ENCODE measurements at regions not wholly inside any gene's neighbourhood (a gene's known extent, or its start where the extent isn't known, plus 50 kb on each side); places are given as distances from the start of the nearest gene placed in this dataset.
A peak's percentile ranks its signal among the peaks of the same experiment; 100 is the strongest.

DNA sequence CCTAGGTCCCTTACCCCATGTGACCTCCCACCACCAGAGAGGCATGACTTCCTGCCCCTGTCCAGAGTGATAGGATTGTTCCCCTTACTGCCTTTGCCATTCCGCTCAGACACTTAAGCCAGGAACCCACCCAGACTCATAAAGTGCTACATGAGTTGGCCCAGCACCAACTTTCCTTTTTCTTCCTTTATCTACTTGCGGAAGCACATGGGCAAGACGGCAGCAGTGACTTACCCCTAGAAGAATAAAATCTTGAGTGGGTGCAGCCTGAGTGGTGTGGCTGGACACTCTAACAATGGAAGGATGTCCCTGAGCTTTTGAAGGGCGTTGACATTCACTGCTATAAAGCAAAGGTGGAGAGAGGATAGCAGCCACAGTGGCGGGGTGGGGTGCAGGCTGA is 100.1 kb downstream of the MAB21L3 start:
- H3K27ac Mint-ChIP-seq: no peak overlapping the region
- no peaks in the 10 kb centered on the region for H3K27me3 Mint-ChIP-seq (ENCODE audit: low read depth)
- no peaks in the 10 kb centered on the region for H3K36me3 Mint-ChIP-seq (ENCODE audit: insufficient read depth in 2 of 2)
- no peaks in the 10 kb centered on the region for H3K4me1 Mint-ChIP-seq (ENCODE audit: low read depth)
- no peak overlapping the region for H3K4me3 Mint-ChIP-seq
- ATAC-seq (replicated peaks in 1 of 2) (no peak), DNase-seq (no peak)
- H3K9me3 Mint-ChIP-seq: no peaks in the 10 kb centered on the region

DNA sequence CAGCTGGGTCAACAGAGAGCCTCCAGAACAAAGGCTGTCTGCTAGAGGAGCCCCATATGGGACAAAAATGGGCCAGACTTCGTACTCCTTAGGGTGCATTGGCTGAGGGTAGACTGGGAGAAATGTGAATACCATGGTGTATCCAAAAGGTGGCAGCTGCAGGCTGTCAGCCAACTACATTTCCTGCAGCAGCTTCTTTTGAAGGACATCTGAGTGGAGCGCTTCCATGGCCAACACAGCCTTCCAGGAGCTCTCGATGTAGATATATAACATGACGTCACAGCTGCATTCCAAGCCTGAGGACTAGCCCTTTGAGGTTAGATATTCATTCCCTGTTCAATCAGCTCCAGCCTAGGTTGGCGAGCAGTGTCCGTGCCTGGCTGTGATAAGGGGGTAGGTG is 107.7 kb downstream of the MAB21L3 start:
- H3K36me3 Mint-ChIP-seq (ENCODE audit: insufficient read depth in 2 of 2): no peaks in the 10 kb centered on the region
- DNase-seq: no peak
- H3K9me3 Mint-ChIP-seq: no peaks in the 10 kb centered on the region
- no peaks in the 10 kb centered on the region for H3K27me3 Mint-ChIP-seq (ENCODE audit: low read depth)
- no peak overlapping the region for H3K4me3 Mint-ChIP-seq
- no peak for ATAC-seq (replicated peaks in 1 of 2)
- H3K27ac Mint-ChIP-seq: no peak overlapping the region
- no peaks in the 10 kb centered on the region for H3K4me1 Mint-ChIP-seq (ENCODE audit: low read depth)

DNA sequence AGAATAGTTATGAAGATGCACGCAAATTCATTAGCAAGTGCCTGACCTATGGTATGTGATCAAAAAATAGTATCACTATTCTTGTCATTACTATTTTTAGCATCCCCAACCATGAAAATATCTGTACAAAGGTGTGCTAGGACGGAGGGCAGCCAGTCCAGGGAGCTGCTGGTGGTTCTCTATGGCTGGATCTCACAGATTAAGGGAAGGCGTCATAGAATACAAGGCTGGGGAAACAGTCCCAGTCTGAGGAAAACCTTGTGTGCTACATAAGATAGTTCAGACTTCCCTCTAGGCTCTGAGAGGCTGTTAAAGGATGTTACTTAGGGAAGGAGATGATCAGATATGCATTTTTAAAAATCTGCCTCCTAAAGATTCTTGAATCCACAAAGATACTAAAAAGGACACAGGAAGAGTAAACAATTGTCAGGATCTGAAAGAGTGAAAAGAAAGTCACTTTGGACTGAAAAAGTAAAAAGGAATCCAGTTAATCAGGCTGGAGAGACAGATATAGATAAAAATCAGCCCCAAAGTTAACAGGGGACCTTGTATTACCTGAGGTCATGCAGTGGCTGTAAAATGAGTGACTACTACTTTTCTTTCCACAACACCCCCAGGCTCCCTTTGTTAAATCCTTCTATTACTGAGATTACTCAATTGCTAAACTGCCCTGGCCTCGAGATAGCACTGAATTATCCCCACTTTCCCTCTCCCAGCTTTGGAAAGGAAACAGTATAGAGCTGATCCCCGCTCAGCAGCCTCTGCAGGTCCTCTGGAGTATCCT is 108.6 kb downstream of the MAB21L3 start:
- no peak overlapping the region for H3K4me3 Mint-ChIP-seq
- no peaks in the 10 kb centered on the region for H3K9me3 Mint-ChIP-seq
- no peak for ATAC-seq (replicated peaks in 1 of 2)
- H3K27ac Mint-ChIP-seq: no peak overlapping the region
- no peaks in the 10 kb centered on the region for H3K27me3 Mint-ChIP-seq (ENCODE audit: low read depth)
- H3K4me1 Mint-ChIP-seq (ENCODE audit: low read depth): no peaks in the 10 kb centered on the region
- DNase-seq: no peak
- no peaks in the 10 kb centered on the region for H3K36me3 Mint-ChIP-seq (ENCODE audit: insufficient read depth in 2 of 2)

DNA sequence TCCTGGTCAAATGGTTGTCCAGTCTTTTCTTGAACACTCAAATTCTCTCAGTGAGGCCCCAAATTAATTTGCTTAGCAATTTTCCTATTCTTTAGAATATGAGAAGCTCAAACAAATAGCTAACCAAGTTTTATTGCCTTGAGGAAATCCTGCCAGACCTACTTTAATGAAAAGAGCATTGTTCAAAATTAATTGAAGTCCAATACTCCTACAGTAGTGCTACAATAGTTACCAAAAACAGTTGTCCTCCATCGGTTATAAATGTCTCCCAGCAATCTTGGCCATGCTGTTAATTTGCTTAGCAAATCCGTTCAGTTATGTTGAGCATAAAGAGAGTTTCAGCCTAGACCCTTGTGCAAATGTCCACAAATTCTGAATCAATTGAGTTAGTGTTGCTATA is 112.9 kb downstream of the MAB21L3 start:
- H3K4me3 Mint-ChIP-seq: no peak overlapping the region

DNA sequence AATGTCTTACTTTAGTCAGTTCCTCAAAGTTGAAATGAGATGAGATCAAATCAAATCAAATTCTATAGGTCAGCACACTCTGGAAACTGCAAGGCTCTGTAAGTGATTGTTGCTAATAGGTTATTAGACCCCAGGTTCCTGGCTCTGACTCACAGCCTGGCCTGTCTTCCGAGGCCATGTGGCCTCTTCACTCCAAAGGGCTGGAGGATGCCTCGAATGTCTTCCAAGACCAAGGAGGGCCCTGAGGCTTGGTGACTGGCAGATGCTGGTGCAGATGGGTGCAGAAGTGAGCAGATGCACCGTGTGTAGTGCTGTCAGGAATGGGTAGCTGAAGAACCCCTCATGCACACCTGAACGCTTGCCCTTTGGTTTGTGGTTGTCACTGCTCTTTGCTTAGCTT is 113.4 kb downstream of the MAB21L3 start:
- no peak overlapping the region for H3K27ac Mint-ChIP-seq
- no peak for DNase-seq
- H3K27me3 Mint-ChIP-seq (ENCODE audit: low read depth): no peaks in the 10 kb centered on the region

More for the DNA sequence above, 112.9 kb downstream of the MAB21L3 start:
- DNase-seq (no peak), ATAC-seq (replicated peaks in 1 of 2) (no peak)
- no peak overlapping the region for H3K27ac Mint-ChIP-seq
- H3K27me3 Mint-ChIP-seq (ENCODE audit: low read depth): no peaks in the 10 kb centered on the region
- H3K4me1 Mint-ChIP-seq (ENCODE audit: low read depth): no peaks in the 10 kb centered on the region
- H3K36me3 Mint-ChIP-seq (ENCODE audit: insufficient read depth in 2 of 2): no peaks in the 10 kb centered on the region
- H3K9me3 Mint-ChIP-seq: no peaks in the 10 kb centered on the region

DNA sequence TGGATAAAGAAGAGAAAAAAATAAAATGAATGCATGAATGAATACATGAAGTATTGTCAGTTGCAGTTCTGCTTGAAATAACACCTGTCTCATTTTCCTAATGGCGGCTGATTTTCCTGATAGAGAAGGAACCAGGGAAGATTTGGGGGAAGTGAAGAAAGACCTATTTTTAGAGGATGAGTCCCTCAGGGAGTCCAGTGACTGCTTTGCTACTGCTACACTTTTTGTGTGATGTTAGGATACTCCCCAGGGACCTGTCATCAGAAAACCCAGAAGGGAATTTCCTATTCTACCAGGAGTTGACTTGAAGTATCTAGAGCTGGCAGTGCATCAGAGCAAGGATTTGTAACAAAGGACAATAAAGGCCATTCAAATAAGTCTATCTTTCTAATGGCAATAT is 114.8 kb downstream of the MAB21L3 start:
- Mint-ChIP-seq H3K27ac (no peak overlapping the region), H3K9me3 (no peaks in the 10 kb centered on the region), H3K27me3 (ENCODE audit: low read depth) (no peaks in the 10 kb centered on the region), H3K4me1 (ENCODE audit: low read depth) (peaks cover 6% of the 10 kb centered on the region), H3K36me3 (ENCODE audit: insufficient read depth in 2 of 2) (no peaks in the 10 kb centered on the region), H3K4me3 (no peak overlapping the region)
- DNase-seq (no peak), ATAC-seq (replicated peaks in 1 of 2) (no peak)

More for the DNA sequence above, 113.4 kb downstream of the MAB21L3 start:
- Mint-ChIP-seq H3K4me1 (ENCODE audit: low read depth) (no peaks in the 10 kb centered on the region), H3K9me3 (no peaks in the 10 kb centered on the region), H3K4me3 (no peak overlapping the region), H3K36me3 (ENCODE audit: insufficient read depth in 2 of 2) (no peaks in the 10 kb centered on the region)
- ATAC-seq (replicated peaks in 1 of 2): no peak

DNA sequence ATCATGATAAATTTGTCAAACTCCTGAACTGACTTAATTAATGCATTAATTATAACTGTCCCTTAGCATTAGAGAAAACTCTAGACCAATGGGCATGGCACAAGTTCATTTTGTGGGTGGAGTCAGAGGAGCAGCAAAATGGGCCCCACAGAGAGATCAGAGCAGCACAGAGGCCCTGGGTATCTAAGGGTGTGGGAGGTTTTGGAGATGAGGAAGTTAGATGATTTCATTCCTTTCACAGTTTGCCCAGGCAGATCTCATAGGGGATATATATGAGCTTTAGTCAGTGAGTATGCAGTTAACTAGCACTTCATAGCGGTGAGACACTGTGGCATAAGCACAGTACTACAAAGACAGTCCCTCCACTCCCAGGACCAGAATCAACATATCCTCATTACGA is 117.3 kb downstream of the MAB21L3 start:
- H3K4me1 Mint-ChIP-seq (ENCODE audit: low read depth): peaks cover 13% of the 10 kb centered on the region
- no peak for ATAC-seq (replicated peaks in 1 of 2)
- H3K27me3 Mint-ChIP-seq (ENCODE audit: low read depth): no peaks in the 10 kb centered on the region
- no peaks in the 10 kb centered on the region for H3K36me3 Mint-ChIP-seq (ENCODE audit: insufficient read depth in 2 of 2)
- H3K4me3 Mint-ChIP-seq: no peak overlapping the region
- no peak for DNase-seq
- H3K27ac Mint-ChIP-seq: no peak overlapping the region
- H3K9me3 Mint-ChIP-seq: no peaks in the 10 kb centered on the region

DNA sequence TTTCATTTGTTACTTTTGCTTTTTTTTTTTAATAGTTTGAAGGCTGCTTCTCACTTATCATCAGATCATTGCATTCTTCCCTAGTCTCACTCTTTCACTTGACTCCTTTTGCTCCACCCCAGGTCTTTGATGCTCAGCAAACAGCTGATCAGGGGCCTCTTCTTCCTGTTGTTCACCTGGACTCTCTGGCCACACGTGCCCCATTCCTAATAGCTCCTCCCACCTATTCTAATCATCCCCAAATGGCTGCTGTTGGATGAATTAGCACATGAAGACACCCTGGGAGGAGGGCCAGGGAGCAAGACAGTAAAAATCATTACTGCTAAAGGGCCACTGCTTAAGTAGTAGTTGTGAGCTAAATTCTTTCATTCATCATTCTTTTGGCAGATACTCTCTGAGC is 119.5 kb downstream of the MAB21L3 start:
- no peak for ATAC-seq (replicated peaks in 1 of 2)
- no peak for DNase-seq
- H3K4me1 Mint-ChIP-seq (ENCODE audit: low read depth): peaks cover 14% of the 10 kb centered on the region
- H3K4me3 Mint-ChIP-seq: no peak overlapping the region
- H3K27ac Mint-ChIP-seq: no peak overlapping the region
- no peaks in the 10 kb centered on the region for H3K36me3 Mint-ChIP-seq (ENCODE audit: insufficient read depth in 2 of 2)
- no peaks in the 10 kb centered on the region for H3K9me3 Mint-ChIP-seq
- H3K27me3 Mint-ChIP-seq (ENCODE audit: low read depth): no peaks in the 10 kb centered on the region

DNA sequence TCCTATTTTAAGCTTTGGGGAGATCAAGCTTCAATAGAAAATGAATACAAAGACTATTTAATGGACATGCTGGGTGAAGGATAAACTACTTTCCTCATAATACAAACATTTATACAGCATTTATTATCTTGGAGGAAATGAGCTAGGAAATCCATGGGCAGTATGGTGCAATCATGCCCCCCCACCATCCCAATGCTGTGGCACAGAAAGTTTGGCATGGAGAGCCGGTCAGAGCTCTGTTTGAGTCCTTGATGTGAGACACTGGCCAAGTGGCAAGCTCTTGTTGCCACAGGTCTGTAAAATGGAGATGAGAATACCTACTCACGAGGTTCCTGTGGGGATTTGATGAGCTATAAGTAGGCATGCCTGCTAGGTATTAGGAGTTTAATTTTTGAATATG is 120.6 kb downstream of the MAB21L3 start:
- H3K4me3 Mint-ChIP-seq: no peak overlapping the region
- no peaks in the 10 kb centered on the region for H3K27me3 Mint-ChIP-seq (ENCODE audit: low read depth)
- H3K36me3 Mint-ChIP-seq (ENCODE audit: insufficient read depth in 2 of 2): no peaks in the 10 kb centered on the region
- H3K9me3 Mint-ChIP-seq: no peaks in the 10 kb centered on the region
- peaks cover 14% of the 10 kb centered on the region for H3K4me1 Mint-ChIP-seq (ENCODE audit: low read depth)
- ATAC-seq (replicated peaks in 1 of 2) (no peak), DNase-seq (no peak)
- no peak overlapping the region for H3K27ac Mint-ChIP-seq

DNA sequence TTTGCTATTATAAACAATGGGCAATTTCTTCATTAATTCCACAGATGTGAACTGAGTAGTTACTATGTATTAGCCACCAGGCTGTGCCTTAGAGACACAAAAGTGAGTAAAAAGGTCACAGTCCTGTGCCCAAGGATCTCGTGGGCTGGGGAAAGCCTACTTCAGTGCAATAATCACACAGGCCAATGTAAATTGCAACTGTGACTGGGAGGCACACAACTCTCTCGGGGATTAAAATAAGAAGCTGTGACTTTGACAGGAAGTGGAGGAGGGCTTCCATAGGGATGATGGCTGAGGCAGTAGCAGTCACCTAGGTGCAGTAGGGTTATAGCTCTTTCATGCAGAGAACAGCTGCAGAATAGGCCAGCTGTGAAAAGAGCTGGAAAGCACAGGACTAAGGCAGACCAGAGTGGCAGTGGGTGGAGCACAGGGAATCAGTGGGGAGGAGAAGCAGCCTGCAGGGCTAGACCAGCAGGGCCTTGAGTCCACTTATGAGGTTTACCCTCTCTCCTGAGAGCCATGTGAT is 121.9 kb downstream of the MAB21L3 start:
- ATAC-seq (replicated peaks in 1 of 2) (peak in 1 of 2 donors; percentile 55), DNase-seq (no peak)
- H3K4me1 Mint-ChIP-seq (ENCODE audit: low read depth): peaks cover 14% of the 10 kb centered on the region
- H3K27ac Mint-ChIP-seq: no peak overlapping the region
- no peaks in the 10 kb centered on the region for H3K36me3 Mint-ChIP-seq (ENCODE audit: insufficient read depth in 2 of 2)
- H3K27me3 Mint-ChIP-seq (ENCODE audit: low read depth): no peaks in the 10 kb centered on the region
- H3K4me3 Mint-ChIP-seq: no peak overlapping the region
- H3K9me3 Mint-ChIP-seq: no peaks in the 10 kb centered on the region

DNA sequence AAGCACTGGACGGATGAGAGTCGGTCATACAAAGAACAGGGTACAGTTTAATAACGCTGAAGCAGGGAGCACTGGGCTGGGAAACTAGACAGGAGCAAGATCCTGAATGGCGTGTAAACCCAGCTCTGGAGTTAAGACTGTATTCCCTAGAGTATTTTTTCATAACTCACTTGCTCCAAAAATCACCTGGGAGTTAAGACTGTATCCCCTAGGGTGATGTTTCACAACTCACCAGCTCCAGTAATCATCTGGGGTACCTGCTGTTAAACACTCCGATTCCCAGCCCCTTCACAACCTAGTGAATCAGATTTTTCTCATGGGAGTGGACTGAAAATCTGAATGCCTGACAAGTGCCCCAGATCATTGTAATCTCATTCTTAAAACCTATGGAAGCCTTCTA is 123.2 kb downstream of the MAB21L3 start:
- no peak for DNase-seq
- peaks cover 14% of the 10 kb centered on the region for H3K4me1 Mint-ChIP-seq (ENCODE audit: low read depth)
- no peak overlapping the region for H3K27ac Mint-ChIP-seq
- no peak for ATAC-seq (replicated peaks in 1 of 2)
- H3K27me3 Mint-ChIP-seq (ENCODE audit: low read depth): no peaks in the 10 kb centered on the region
- H3K4me3 Mint-ChIP-seq: no peak overlapping the region
- H3K9me3 Mint-ChIP-seq: no peaks in the 10 kb centered on the region
- no peaks in the 10 kb centered on the region for H3K36me3 Mint-ChIP-seq (ENCODE audit: insufficient read depth in 2 of 2)

DNA sequence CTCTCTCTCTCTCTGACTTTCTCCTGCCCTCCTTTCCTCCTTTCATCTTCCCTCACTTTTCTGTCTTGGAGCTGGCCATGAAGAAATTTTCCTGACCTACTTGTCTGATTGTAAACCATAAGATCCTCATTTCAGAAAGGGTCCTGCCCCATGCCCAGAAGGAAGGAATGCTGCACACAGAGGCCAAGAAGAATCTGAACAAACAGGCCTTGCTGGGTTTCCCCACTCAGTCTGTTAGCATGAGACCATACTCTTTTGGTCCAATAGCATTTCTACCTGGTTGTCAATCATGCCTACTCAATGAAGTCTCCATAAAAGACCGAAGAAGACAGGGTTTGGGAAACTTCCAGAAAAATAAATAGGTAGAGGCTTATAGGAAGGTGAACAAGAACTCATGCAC is 128.7 kb downstream of the MAB21L3 start:
- no peaks in the 10 kb centered on the region for H3K36me3 Mint-ChIP-seq (ENCODE audit: insufficient read depth in 2 of 2)
- no peaks in the 10 kb centered on the region for H3K9me3 Mint-ChIP-seq
- H3K4me3 Mint-ChIP-seq: no peak overlapping the region
- no peak overlapping the region for H3K27ac Mint-ChIP-seq
- H3K4me1 Mint-ChIP-seq (ENCODE audit: low read depth): peaks cover 11% of the 10 kb centered on the region
- H3K27me3 Mint-ChIP-seq (ENCODE audit: low read depth): no peaks in the 10 kb centered on the region
- ATAC-seq (replicated peaks in 1 of 2) (no peak), DNase-seq (no peak)

DNA sequence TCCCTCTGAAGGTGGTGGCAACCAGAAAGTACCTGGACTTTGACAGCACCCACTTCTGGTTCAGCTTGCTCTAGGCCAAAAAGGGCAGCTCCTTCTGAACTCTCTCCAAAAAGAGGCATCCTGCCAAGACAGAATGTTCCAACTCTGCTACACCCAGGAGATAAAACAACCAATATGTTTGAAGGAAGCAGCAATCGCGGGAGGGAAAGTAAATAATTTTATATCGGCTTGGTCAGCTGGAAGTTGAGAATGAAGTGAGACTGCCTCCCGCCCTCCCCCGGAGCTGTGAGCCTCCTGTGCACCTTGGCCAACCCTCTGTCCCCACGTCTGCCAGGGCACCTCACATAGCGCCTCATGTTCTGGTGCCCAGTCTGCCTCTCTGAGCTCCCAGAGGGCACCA is 130.3 kb upstream of the ATP1A1 start:
- Mint-ChIP-seq H3K36me3 (ENCODE audit: insufficient read depth in 2 of 2) (no peaks in the 10 kb centered on the region), H3K4me1 (ENCODE audit: low read depth) (peaks cover 11% of the 10 kb centered on the region), H3K27me3 (ENCODE audit: low read depth) (no peaks in the 10 kb centered on the region), H3K27ac (no peak overlapping the region), H3K4me3 (no peak overlapping the region), H3K9me3 (no peaks in the 10 kb centered on the region)
- no peak for ATAC-seq (replicated peaks in 1 of 2)
- DNase-seq: no peak
